ENCODE measurements at regions not wholly inside any gene's neighbourhood (a gene's known extent, or its start where the extent isn't known, plus 50 kb on each side); places are given as distances from the start of the nearest gene placed in this dataset.

DNA sequence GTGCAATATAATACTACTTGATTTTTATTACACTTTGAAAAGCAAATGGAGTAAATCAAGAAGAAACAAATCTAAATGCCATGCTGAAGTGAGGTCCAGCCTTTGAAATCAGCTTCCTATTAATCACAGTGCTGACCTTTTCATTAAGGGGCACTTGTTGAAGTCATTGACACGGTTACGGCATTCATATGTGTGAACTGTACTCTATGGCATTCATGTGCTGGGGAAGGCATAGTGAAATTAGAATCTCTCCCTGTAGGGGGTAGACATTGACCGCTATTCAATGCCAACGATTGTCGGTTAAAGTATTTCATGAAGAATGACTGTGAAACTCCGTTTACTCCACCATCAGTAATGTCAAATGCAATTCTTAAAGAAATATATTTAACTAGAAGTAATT is 296.1 kb upstream of the SEMA3A start:
- Histone ChIP-seq H3K79me2 (ENCODE audit: low read length) (no peaks in the 10 kb centered on the region), H3K9ac (ENCODE audit: low read length) (no peak overlapping the region), H3K27me3 (ENCODE audit: low read length) (no peaks in the 10 kb centered on the region), H2AFZ (ENCODE audit: low read length) (no peak overlapping the region), H3K4me1 (ENCODE audit: insufficient read depth, low read length) (peaks cover under 1% of the 10 kb centered on the region; the same call in 1 of the 2 replicates), H3K36me3 (ENCODE audit: low read depth, low read length) (no peaks in the 10 kb centered on the region), H3K27ac (ENCODE audit: low read length) (no peak overlapping the region), H3F3A (ENCODE audit: low read length, unreplicated experiment) (no peaks in the 10 kb centered on the region), H4K20me1 (ENCODE audit: low read length) (no peaks in the 10 kb centered on the region), H3K9me3 (ENCODE audit: low read length) (no peaks in the 10 kb centered on the region), H3K9me2 (replicated peaks; ENCODE audit: low read length) (no peaks in the 10 kb centered on the region), H3K4me3 (ENCODE audit: low read length) (no peak overlapping the region), H3K4me2 (ENCODE audit: low read length) (no peak overlapping the region)
- BruUV-seq (replicated peaks), result no TSS peak
- TF ChIP-seq CTCF (conservative IDR thresholded peaks at IDR 0.05; ENCODE audit: low read depth, low read length) (no peak), EZH2phosphoT487 (IDR thresholded peaks at IDR 0.05; ENCODE audit: borderline replicate concordance, low read length) (no peak), EZH2 (IDR thresholded peaks at IDR 0.05; ENCODE audit: low read length, unreplicated experiment) (no peak)
- CTCF ChIA-PET, result no interaction called here
- DNase-seq (no peak), ATAC-seq (no peak)
- intact Hi-C loops (cut with micrococcal nuclease), result no loop called here
- POLR2A ChIA-PET (ENCODE audit: unreplicated experiment), result no interaction called here

DNA sequence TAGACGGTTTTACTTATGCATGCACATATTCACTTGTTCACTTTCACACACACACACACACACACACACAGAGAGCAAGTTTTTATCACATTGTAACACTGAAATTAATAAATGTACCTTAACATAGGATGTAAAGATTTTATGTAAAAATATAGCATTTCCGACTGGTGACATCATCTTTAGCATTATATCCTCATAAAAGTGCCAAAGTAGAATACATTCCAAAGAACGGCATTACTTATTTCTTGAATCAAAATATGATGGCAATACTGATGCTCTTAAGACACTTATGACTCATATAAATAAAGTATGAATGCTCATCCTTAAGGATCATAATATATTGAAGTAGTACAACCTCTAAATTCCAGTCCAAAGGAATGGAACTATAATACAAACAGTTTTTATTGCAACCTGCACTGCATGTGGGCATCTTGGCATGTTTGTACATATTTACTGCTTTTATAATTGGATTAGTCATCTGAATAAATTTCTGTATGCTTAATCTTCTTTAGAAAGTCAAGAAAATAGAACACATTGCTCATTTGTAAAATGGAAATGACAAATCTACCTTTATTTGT is 290.0 kb upstream of the SEMA3A start:
- intact Hi-C loops (cut with micrococcal nuclease), result loop anchor here (2.0 to 5.0 kb wide), 4 partner anchors 44 to 428 kb away; no protein-coding TSS in a partner anchor
- TF ChIP-seq CTCF (conservative IDR thresholded peaks at IDR 0.05; ENCODE audit: low read depth, low read length), result no peak
- no peak for TF ChIP-seq EZH2 (IDR thresholded peaks at IDR 0.05; ENCODE audit: low read length, unreplicated experiment)
- TF ChIP-seq EZH2phosphoT487 (IDR thresholded peaks at IDR 0.05; ENCODE audit: borderline replicate concordance, low read length), result no peak
- DNase-seq (peak; percentile 88), ATAC-seq (peak; percentile 97)
- POLR2A ChIA-PET (ENCODE audit: unreplicated experiment), result no interaction called here
- no peak overlapping the region for H3K4me3 ChIP-seq (ENCODE audit: low read length)
- BruUV-seq (replicated peaks), result no TSS peak
- no peaks in the 10 kb centered on the region for H3K27me3 ChIP-seq (ENCODE audit: low read length)
- no peaks in the 10 kb centered on the region for H4K20me1 ChIP-seq (ENCODE audit: low read length)
- H3K9me2 ChIP-seq (replicated peaks; ENCODE audit: low read length), result no peaks in the 10 kb centered on the region
- no peak overlapping the region for H3K9ac ChIP-seq (ENCODE audit: low read length)
- no peak overlapping the region for H2AFZ ChIP-seq (ENCODE audit: low read length)
- H3F3A ChIP-seq (ENCODE audit: low read length, unreplicated experiment), result no peaks in the 10 kb centered on the region
- CTCF ChIA-PET, result no interaction called here
- H3K4me2 ChIP-seq (ENCODE audit: low read length), result no peak overlapping the region
- peak overlapping the region; percentile 37 for H3K27ac ChIP-seq (ENCODE audit: low read length)
- H3K79me2 ChIP-seq (ENCODE audit: low read length), result no peaks in the 10 kb centered on the region
- H3K9me3 ChIP-seq (ENCODE audit: low read length), result no peaks in the 10 kb centered on the region
- H3K36me3 ChIP-seq (ENCODE audit: low read depth, low read length), result no peaks in the 10 kb centered on the region
- H3K4me1 ChIP-seq (ENCODE audit: insufficient read depth, low read length), result peaks cover 7% of the 10 kb centered on the region; the same call in 1 of the 2 replicates

- Histone ChIP-seq H3K36me3 (ENCODE audit: low read depth, low read length) (no peaks in the 10 kb centered on the region), H3K4me2 (ENCODE audit: low read length) (no peak overlapping the region), H3K9me3 (ENCODE audit: low read length) (no peaks in the 10 kb centered on the region), H3K27me3 (ENCODE audit: low read length) (no peaks in the 10 kb centered on the region), H2AFZ (ENCODE audit: low read length) (no peak overlapping the region), H3F3A (ENCODE audit: low read length, unreplicated experiment) (no peaks in the 10 kb centered on the region), H3K79me2 (ENCODE audit: low read length) (no peaks in the 10 kb centered on the region), H3K4me1 (ENCODE audit: insufficient read depth, low read length) (peaks cover 7% of the 10 kb centered on the region; the same call in 1 of the 2 replicates), H3K27ac (ENCODE audit: low read length) (no peak overlapping the region), H3K4me3 (ENCODE audit: low read length) (no peak overlapping the region), H3K9me2 (replicated peaks; ENCODE audit: low read length) (no peaks in the 10 kb centered on the region), H4K20me1 (ENCODE audit: low read length) (no peaks in the 10 kb centered on the region), H3K9ac (ENCODE audit: low read length) (no peak overlapping the region)
- no TSS peak for BruUV-seq (replicated peaks)
- no peak for DNase-seq
- ChIA-PET CTCF (no interaction called here), POLR2A (ENCODE audit: unreplicated experiment) (no interaction called here)
- intact Hi-C loops (cut with micrococcal nuclease), result loop anchor here (5.0 kb wide), 1 partner anchor 430 kb away; no protein-coding TSS in a partner anchor
- ATAC-seq, result no peak
- TF ChIP-seq CTCF (conservative IDR thresholded peaks at IDR 0.05; ENCODE audit: low read depth, low read length) (no peak), EZH2 (IDR thresholded peaks at IDR 0.05; ENCODE audit: low read length, unreplicated experiment) (no peak), EZH2phosphoT487 (IDR thresholded peaks at IDR 0.05; ENCODE audit: borderline replicate concordance, low read length) (no peak)
These were observed 287.9 kb upstream of the SEMA3A start for GRCh38 chr7:84482476-84482875.

All from PC-3 (cell line).